Activated CD4-positive, alpha-beta T cell treated with anti-CD3 and anti-CD28 coated beads, Interleukin-2, amount 50 U/mL, for 4 hours (primary cell): ENCODE measurements at regions not wholly inside any gene's neighbourhood (a gene's known extent, or its start where the extent isn't known, plus 50 kb on each side); places are given as distances from the start of the nearest gene placed in this dataset.

Experiments
- DNase-seq, 2 experiments: peaks; one replicate each; pipeline ENCODE4 v3.0.0-alpha.2; 2020

DNA sequence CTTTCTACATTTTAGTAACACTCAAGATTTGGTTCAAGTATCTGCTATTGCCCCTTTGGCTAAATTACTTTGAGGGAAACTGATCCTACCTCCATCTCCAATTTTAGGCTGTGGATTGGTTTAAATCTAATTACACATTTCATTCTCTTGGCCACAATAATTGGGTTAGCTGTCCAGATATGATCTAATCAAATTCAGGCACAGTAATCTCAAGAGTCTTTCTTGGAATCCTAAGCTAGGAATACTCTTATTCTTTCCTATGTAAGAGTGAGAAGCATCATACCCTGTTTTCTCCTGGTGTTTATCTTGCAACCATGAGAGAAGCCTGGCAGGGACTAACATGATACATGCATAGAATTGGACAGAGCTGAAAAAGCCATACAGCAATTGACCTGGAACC, 300.4 kb upstream of the MARCKS start:
- DNase-seq: no peak

DNA sequence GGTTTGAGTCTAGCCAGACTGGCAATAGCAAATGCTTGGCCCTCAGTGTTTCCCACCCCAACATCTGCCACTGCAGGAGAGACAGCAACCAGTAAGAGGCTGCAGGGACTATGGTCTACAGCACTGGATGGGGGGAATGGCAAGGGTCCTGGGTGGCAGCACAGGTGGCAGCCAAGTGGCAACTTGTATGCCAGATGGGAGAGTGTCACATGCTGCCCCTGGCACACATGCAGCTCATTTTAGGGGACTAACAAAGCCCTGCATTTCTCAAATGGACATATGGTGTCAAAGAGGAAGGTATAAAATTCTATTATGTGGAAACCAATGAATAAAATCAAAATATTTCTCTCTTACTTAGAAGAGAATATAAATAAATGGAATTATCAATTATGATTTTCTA, 298.7 kb upstream of the MARCKS start:
- DNase-seq: no peak

DNA sequence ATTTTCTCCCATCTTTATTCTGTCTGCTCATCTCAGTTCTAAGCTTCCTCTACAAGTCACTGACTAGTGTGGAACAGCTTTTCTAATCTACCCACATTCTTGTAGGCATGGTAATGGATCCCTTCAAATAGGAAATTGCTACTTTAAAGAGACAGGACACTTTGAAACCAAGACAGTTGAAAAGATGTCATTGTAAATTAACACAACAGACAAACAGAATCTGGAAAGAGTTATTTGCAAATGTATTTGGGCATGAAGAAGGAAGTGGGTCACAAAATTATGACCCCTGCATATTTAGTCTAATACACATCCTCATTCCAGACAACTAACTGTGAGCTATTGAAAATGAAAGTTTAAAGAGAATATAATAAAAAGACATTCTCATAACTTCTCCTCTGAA, 298.2 kb upstream of the MARCKS start:
- no peak for DNase-seq

DNA sequence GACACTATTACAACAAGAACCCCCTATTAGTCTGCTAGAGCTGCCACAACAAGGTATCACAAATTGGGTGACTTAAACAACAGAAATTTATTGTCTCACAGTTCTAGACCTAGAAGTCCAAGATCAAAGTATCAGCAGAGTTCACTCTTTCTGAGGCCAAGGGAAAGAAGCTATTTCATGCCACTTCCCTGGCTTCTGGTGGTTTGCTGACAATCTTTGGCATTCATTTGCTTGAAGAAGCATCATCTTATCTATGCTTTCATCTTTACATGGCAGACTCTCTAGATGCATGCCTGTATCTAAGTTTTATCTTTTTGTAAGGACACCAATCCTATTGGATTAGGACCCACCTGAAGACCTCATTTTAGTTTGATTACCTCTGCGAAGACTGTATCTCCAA, 296.8 kb upstream of the MARCKS start:
- DNase-seq: no peak

GRCh38 chr6:113560908-113561307, 296.2 kb upstream of the MARCKS start:
- no peak for DNase-seq

DNA sequence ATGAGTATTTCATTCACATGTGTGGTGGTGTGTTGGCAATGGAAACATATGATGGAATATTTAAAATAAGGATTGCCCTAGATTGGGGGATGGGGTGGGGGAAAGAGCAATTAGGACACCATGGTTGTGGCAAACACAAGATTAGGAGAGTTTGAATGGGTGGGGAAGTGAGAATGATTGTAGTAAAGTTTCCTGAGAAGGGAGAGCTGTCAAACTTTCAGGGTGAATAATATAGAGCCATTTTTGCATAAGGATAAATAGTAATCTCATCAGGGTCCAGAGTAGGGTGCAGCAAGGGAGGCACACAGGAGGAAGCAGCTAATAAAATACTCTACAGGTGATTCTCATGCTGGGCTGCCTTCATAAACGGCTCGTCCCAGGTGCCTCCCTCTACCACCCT, 294.9 kb upstream of the MARCKS start:
- no peak for DNase-seq

DNA sequence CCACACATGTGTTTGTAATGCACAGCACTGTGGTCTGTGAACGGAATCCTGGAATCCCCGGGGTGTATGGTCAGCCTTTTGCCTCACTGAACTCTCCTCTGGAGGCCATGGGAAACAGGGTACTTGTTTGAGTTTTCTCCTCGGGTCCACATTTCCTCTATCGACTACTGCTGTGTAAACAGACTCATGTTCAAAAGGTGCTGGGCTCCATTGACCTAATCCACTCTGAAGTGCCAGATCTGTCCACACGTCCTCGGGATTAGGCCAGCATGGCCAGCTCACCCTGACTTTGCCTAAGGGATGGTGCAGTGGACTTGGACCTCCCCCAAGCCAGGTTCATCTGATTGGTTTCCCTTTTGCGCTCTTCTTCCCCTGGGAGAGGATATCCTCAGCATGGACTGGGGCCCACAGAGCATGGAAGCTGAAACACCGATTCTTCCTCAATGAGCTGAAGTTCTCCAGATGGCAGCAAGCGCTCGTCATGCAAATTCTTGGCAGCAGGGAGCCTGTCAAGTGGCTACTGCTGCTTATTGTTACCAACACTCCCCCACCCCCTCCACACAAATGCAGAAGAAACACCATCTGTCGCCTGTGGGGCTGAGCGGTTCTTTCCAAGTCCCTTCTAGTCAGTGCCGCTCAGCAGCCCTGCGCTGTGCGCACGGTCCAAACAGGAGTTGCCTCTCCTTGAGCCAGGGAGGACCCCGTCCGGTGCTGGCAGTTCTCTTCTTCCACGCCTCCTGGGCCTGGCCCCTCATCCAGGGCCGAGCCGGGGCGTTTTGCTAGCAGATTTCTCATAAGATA, 292.6 kb upstream of the MARCKS start:
- no peak for DNase-seq

DNA sequence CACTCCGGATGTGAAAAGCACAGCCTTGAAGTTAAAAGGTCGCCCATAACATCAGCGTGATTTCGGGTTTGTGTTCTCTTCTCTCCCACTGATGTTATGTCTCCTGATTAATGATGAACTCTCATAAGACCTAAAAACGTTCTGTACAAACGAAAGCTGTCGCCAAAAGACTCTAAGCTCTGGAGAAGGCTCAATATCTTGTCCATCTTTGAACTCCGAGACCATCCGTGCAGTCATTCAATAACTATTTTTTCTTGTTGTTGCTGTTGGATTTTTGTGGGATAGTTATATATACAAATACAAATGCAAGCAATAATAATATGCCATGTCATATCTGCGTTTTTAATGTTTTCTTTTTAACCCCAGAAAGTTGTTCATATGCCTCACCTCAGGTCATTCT, 291.8 kb upstream of the MARCKS start:
- no peak for DNase-seq

DNA sequence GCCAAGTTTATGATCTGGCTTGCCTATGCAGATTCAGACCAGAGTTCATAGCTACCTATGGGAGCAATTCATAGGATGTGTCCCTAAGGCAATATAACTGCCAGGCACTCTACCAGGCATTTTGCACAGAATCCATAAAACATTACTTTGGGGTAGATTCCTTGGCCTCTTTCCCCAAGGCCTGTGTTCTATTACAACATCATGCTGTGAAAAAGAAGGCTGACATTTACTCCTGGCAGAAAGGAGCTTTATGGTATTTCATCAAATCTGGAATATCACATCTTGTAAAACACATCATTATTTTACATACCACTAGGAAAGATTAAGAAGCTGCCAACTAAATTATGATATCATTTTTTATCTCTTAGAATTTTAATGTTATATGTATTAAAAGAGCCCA, 287.0 kb upstream of the MARCKS start:
- DNase-seq: no peak

- DNase-seq: no peak
Measured at GRCh38 chr6:113570641-113571040, 286.5 kb upstream of the MARCKS start.

- DNase-seq: no peak
Measured at GRCh38 chr6:113574147-113574546, 283.0 kb upstream of the MARCKS start.

DNA sequence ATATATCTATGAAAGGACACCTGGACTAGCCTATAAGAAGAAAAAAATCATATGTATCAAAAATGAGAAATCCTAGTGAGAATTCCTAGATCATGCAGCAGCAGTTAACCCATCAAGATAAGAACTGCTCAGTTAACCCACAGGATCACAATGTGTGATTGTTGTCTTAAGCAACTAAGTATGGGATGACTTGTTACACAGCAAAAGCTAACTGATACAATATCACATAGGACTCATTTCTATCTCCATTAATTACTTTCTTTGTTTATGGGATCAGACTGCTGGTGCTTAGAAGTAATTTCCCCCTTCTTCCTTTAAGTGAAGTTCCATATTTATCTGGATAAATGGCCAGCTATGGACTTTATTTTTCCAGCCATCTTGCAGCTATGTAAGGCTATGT, 280.8 kb upstream of the MARCKS start:
- DNase-seq: no peak

DNA sequence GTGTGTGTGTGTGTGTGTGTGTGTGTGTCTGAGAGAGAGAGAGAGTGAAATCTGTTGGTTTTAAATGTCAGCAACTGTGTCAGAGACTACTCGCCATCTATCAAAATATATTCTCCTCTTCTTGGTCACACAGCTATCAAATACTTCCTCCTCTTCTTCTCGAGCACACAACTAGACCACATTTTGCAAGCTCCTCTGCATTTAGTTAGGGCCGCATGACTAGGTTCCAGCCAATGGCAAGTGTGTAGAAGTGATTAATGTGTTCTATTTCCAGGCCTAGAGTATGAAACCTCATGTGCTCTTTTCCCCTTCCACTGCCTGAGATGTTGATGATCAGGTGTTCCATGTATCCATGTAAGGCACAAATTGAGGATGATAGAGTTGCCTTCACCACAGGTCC, 278.5 kb upstream of the MARCKS start:
- no peak for DNase-seq

DNA sequence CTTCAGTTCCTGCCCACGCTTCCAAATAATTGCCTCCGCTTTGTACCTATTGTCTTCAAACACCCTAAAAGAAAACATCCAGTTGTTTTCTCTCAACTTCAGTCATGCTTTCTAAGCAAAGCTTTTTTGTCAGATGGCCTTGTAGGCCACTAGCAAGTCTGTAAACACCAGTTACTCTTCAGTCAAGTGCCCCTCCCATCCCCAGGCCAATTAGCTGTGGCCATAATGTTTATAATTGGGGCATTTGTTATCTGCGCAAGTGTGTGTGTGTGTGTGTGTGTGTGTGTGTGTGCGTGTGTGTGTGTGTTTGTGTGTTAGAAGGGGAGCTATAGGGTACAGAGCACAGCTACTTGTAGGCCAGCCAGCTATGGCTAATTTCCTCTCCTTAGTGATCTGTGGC, 272.4 kb upstream of the MARCKS start:
- DNase-seq: no peak

GRCh38 chr6:113585246-113585645, 271.9 kb upstream of the MARCKS start:
- no peak for DNase-seq

DNA sequence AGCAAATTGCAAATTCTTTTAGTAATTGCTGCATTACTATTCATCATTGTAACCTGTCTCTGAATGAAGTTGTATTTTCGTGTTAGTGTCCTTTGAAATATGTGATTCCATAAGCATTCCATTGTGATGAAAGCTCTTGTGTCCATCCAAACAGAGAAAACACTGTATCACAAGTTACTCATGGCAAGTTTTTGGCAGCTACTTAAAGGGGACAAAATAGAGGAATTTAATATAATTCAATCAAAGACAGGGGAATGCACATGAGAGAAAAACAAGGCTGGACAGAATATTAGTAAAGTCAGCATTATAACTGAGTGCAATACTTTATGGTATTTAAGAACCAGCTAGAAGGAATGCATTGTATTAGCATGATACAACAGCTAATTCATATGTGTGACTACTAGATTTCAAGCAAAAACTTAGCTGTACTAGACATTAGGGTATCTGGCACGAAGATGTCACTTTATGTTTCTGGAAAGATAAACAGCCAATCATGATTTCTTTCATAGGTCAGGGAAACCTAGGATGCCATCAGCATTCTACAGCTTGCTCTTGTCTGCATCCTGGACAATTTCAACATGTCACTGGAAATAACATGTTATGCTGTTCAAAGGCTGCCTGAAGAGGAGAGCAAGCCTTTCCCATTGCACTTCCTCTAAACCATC, 270.6 kb upstream of the MARCKS start:
- no peak for DNase-seq

GRCh38 chr6:113587078-113587699, 270.0 kb upstream of the MARCKS start:
- DNase-seq: no peak

- no peak for DNase-seq
Measured at GRCh38 chr6:113588646-113589045, 268.5 kb upstream of the MARCKS start.

GRCh38 chr6:113591896-113592827, 265.0 kb upstream of the MARCKS start:
- DNase-seq: no peak

GRCh38 chr6:113594726-113595125, 262.4 kb upstream of the MARCKS start:
- no peak for DNase-seq

DNA sequence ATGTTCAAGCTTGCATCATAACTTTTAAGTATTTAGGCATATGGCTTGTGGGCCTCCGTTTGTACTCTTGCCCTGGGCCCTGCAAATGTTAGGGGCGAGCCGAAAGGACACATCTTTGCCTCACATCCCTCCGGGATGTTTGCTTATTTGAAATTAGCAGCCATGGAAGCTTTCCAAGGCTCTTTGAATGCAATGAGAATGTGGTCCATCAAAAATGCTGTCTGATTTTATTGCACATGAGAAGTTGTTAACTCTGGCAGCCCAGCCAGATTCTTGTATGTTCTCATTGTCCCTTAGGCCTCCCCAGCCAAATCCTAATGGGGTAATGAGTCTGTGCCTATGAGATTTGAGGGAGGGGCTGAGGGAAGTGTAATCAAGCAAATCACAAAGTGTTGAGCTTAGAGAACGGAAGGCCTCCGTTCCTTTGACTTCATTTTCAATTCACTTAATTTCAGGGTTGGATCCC, 261.2 kb upstream of the MARCKS start:
- DNase-seq: no peak

GRCh38 chr6:113596387-113597230, 260.5 kb upstream of the MARCKS start:
- DNase-seq: no peak
